ENCODE measurements at regions not wholly inside any gene's neighbourhood (a gene's known extent, or its start where the extent isn't known, plus 50 kb on each side); places are given as distances from the start of the nearest gene placed in this dataset.

DNA sequence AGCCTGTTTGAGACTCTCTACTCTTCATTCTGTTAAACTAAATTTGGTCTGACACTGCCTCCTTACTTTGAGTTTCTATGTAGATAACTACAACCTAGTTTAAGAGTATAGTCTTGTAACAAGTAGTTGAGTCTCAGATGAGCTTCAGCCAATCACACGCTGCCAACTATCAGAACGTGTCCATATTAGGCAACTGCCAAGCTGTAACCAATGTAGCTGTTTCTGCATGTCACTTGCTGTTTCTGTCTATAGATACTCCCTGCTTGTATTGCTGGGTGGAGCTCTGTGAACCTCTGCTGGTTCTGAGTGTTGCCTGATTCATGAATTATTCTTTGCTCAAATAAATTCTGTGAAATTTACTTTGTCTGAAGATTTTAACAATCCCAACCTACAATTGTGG is 452.6 kb upstream of the NR5A2 start:
- TF ChIP-seq POLR2A (IDR thresholded peaks at IDR 0.05; ENCODE audit: low read depth, low read length) (no peak), TAF1 (IDR thresholded peaks at IDR 0.05; ENCODE audit: low read depth, low read length) (no peak), POLR2AphosphoS5 (IDR thresholded peaks at IDR 0.05; ENCODE audit: low read depth, low read length) (no peak), POU2F2 (IDR thresholded peaks at IDR 0.05; ENCODE audit: low read depth, low read length) (no peak)
